T-helper 17 cell (primary cell): ENCODE measurements at regions not wholly inside any gene's neighbourhood (a gene's known extent, or its start where the extent isn't known, plus 50 kb on each side); places are given as distances from the start of the nearest gene placed in this dataset.

ENCODE experiments used
- ATAC-seq: fragments of 150-1000 bp; cut with Tn5 transposase; 2 replicates; pipeline ENCODE4 v1.10.0; 2021; ENCODE audit warnings: mild to moderate bottlenecking, moderate library complexity
- DNase-seq, 3 donors: peaks; one replicate each; pipeline versions ENCODE4 v3.0.0 to v3.0.0-alpha.2; 2020 to 2021
- H3K9me3 ChIP-seq: one replicate; pipeline ENCODE4 v1.7.0; 2013; ENCODE audit warnings: low read length, mild to moderate bottlenecking; ENCODE audit not compliant: control insufficient read depth, poor library complexity, severe bottlenecking
- H3K27ac Mint-ChIP-seq: one replicate; pipeline ENCODE4 v1.8.0; 2022; ENCODE audit warnings: mild to moderate bottlenecking, moderate library complexity, mixed read lengths
- H3K27me3 Mint-ChIP-seq: one replicate; pipeline ENCODE4 v1.8.0; 2022; ENCODE audit warnings: mixed read lengths
- H3K36me3 Mint-ChIP-seq: one replicate; pipeline ENCODE4 v1.8.0; 2022; ENCODE audit warnings: low read depth, mixed read lengths
- H3K4me1 Mint-ChIP-seq: one replicate; pipeline ENCODE4 v1.8.0; 2022; ENCODE audit warnings: mild to moderate bottlenecking, mixed read lengths
- H3K4me3 Mint-ChIP-seq: one replicate; pipeline ENCODE4 v1.8.0; 2022; ENCODE audit warnings: mild to moderate bottlenecking, moderate library complexity, mixed read lengths

DNA sequence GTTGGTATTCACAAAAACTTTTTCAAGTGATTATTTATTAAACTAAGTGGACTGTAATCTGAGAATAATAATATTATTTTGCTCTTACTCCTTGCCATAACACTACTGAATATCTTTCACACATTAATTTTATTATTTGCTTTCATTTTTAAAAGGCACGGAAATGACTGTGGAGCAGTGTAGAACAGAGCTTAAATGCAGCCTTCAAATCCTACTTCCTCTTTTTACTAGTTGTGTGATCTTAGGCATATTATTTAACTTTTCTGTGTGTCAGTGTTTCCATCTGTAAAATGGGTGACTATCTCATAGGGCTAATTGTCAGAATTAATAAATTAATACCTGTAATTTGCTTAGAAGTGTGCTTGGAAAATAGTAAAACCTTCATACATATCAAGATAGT, 55.5 kb upstream of the SLC8A1 start:
- no peaks in the 10 kb centered on the region for H3K9me3 ChIP-seq
- H3K4me3 Mint-ChIP-seq: no peak overlapping the region
- ATAC-seq (no peak), DNase-seq (no peak)
- H3K4me1 Mint-ChIP-seq: no peaks in the 10 kb centered on the region
- H3K27ac Mint-ChIP-seq: no peak overlapping the region
- no peaks in the 10 kb centered on the region for H3K36me3 Mint-ChIP-seq
- no peaks in the 10 kb centered on the region for H3K27me3 Mint-ChIP-seq

DNA sequence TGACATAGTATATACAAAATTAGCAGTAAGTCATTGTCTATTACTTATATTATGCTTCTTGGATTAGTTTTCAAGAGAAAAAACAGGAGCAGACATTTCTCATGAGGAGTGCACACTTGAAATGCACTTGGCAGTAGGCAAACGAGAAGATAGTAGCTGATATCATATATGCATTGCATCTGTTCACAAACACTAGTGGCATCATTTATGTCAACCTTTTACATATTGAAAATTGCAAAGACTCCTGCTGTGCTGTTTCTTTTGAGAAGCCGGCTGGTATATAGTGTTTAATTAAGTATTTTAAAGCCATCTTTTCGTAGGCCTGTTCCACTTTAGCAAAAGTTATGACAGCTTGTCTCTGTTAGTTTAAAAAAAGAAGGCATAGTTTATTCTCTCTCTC, 58.4 kb upstream of the SLC8A1 start:
- DNase-seq (no peak), ATAC-seq (no peak)
- no peak overlapping the region for H3K4me3 Mint-ChIP-seq
- no peaks in the 10 kb centered on the region for H3K4me1 Mint-ChIP-seq
- H3K36me3 Mint-ChIP-seq: no peaks in the 10 kb centered on the region
- no peaks in the 10 kb centered on the region for H3K27me3 Mint-ChIP-seq
- no peaks in the 10 kb centered on the region for H3K9me3 ChIP-seq
- H3K27ac Mint-ChIP-seq: no peak overlapping the region

DNA sequence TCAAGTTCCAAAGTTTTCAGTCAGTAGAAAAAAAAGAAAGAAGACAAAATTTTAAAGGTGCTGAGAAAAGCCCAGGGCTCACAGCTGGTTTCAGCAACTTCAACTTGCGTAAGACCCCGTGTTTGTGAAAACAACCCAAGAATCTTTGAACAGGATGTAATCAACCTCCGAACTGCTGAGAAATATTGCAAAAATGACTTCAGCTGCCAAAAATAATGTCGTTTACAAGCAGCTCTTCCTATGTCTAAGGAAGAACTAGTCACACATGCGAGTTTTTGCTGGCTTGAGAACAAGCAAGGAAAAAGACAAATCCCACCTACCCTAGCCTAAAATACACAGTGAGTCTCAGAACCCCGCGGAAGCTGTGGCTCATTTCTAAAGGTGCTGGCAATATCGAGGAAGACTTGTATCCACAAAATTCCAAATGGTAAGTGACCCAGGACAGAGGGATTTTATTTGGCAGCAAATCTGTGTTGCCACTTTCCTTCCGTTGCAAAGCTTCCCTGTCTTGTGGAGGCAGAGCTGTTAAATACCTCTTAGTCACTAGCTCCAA, 59.8 kb upstream of the SLC8A1 start:
- DNase-seq (no peak), ATAC-seq (no peak)
- H3K9me3 ChIP-seq: no peaks in the 10 kb centered on the region
- no peak overlapping the region for H3K4me3 Mint-ChIP-seq
- no peaks in the 10 kb centered on the region for H3K27me3 Mint-ChIP-seq
- H3K36me3 Mint-ChIP-seq: no peaks in the 10 kb centered on the region
- H3K4me1 Mint-ChIP-seq: no peaks in the 10 kb centered on the region
- no peak overlapping the region for H3K27ac Mint-ChIP-seq

GRCh38 chr2:40512256-40512655, 60.4 kb upstream of the SLC8A1 start:
- ATAC-seq: no peak
- no peaks in the 10 kb centered on the region for H3K9me3 ChIP-seq
- Mint-ChIP-seq H3K27ac (no peak overlapping the region), H3K27me3 (no peaks in the 10 kb centered on the region), H3K36me3 (no peaks in the 10 kb centered on the region), H3K4me3 (no peak overlapping the region), H3K4me1 (no peaks in the 10 kb centered on the region)
- no peak for DNase-seq

DNA sequence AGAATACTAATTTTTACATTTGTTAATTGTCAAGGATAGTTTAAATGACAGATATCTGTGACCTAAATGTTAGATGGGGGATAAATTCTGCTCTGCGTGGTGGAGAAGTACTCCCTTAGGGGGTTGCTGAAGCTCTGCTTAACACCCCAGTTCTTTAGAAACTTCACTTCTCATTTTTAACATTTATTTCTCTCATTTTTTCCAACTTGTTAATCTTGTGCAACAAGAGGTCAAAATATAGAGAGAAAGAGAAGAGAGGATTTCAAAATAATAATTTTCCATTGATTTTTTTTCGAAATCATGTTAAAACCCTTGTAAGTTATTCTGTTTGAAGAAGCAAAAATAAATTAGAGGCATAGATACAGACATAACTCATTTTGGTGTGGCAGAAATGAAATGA, 61.3 kb upstream of the SLC8A1 start:
- Mint-ChIP-seq H3K27me3 (no peaks in the 10 kb centered on the region), H3K36me3 (no peaks in the 10 kb centered on the region), H3K27ac (no peak overlapping the region), H3K4me1 (no peaks in the 10 kb centered on the region), H3K4me3 (no peak overlapping the region)
- H3K9me3 ChIP-seq: no peaks in the 10 kb centered on the region
- DNase-seq (no peak), ATAC-seq (no peak)

GRCh38 chr2:40516604-40517003, 64.7 kb upstream of the SLC8A1 start:
- Mint-ChIP-seq H3K4me1 (no peaks in the 10 kb centered on the region), H3K27ac (no peak overlapping the region), H3K27me3 (no peaks in the 10 kb centered on the region), H3K4me3 (no peak overlapping the region), H3K36me3 (no peaks in the 10 kb centered on the region)
- no peaks in the 10 kb centered on the region for H3K9me3 ChIP-seq
- DNase-seq (no peak), ATAC-seq (no peak)

GRCh38 chr2:40528564-40528963, 76.7 kb upstream of the SLC8A1 start:
- Mint-ChIP-seq H3K4me1 (no peaks in the 10 kb centered on the region), H3K27ac (no peak overlapping the region), H3K27me3 (no peaks in the 10 kb centered on the region), H3K4me3 (no peak overlapping the region), H3K36me3 (no peaks in the 10 kb centered on the region)
- no peak for ATAC-seq
- no peak for DNase-seq
- no peaks in the 10 kb centered on the region for H3K9me3 ChIP-seq

DNA sequence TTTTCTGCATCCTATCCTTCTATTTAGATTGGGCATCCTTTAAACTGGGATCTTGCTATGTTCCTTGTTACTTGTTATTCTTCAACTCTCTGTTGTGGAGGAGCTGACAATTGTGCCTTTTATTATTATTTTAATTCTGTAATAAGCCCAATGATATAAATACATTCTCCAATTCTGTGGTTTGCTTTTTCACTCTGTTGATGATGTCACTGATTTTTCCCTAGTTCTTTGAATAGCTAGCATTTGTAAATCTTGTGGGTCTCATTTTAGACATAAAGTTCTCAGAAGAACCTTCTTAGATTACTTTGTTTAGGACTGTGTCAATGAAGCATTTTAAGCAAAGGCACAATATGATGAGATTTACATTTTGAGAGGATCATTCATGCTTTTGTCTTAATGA, 79.5 kb upstream of the SLC8A1 start:
- ATAC-seq (no peak), DNase-seq (no peak)
- H3K27ac Mint-ChIP-seq: no peak overlapping the region
- H3K27me3 Mint-ChIP-seq: no peaks in the 10 kb centered on the region
- no peaks in the 10 kb centered on the region for H3K36me3 Mint-ChIP-seq
- no peaks in the 10 kb centered on the region for H3K9me3 ChIP-seq
- no peak overlapping the region for H3K4me3 Mint-ChIP-seq
- no peaks in the 10 kb centered on the region for H3K4me1 Mint-ChIP-seq

DNA sequence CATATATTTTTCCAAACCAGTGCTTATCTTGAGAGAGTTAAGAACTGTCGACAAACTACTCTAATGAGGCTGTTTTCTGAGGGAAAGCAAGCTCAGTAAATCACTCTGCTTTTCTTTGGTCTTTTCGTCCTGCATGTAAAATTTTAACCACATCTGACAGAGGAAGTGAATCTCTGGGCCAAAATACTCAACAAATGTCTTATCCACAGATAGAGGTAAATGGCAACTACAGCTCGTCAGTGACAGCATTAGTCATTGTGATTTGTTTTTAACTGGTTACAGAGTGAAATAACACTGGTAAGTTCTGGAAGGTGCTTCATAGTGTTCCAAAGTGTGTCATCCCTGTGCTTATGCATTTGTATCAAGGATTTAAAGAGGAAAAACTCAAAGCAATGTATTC, 82.6 kb upstream of the SLC8A1 start:
- H3K9me3 ChIP-seq: no peaks in the 10 kb centered on the region
- ATAC-seq (no peak), DNase-seq (no peak)
- no peaks in the 10 kb centered on the region for H3K4me1 Mint-ChIP-seq
- no peak overlapping the region for H3K4me3 Mint-ChIP-seq
- H3K27ac Mint-ChIP-seq: no peak overlapping the region
- H3K27me3 Mint-ChIP-seq: no peaks in the 10 kb centered on the region
- no peaks in the 10 kb centered on the region for H3K36me3 Mint-ChIP-seq

DNA sequence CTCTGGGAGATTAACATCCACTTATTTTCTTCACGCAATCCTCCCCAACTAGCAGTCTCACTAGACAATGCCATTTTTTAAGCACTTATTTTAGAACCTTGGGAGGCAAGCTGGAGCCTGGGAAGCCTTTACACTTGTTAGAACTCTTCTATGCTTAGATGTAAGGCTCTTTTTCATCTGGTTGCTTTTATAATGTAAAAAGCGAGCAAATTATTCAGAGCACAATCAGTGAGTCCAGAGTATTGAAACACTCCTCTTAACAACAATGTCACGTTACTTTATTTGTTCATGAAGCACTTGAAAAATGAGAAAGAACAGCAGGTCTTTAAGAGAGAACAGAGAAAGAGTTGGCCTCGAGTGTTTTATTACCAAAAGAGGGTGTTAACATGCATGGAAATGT, 84.1 kb upstream of the SLC8A1 start:
- H3K36me3 Mint-ChIP-seq: no peaks in the 10 kb centered on the region
- no peak overlapping the region for H3K27ac Mint-ChIP-seq
- ATAC-seq (no peak), DNase-seq (no peak)
- H3K4me1 Mint-ChIP-seq: no peaks in the 10 kb centered on the region
- H3K4me3 Mint-ChIP-seq: no peak overlapping the region
- no peaks in the 10 kb centered on the region for H3K27me3 Mint-ChIP-seq
- H3K9me3 ChIP-seq: no peaks in the 10 kb centered on the region

GRCh38 chr2:40540026-40540425, 88.1 kb upstream of the SLC8A1 start:
- Mint-ChIP-seq H3K4me1 (no peaks in the 10 kb centered on the region), H3K27ac (no peak overlapping the region), H3K27me3 (no peaks in the 10 kb centered on the region)

GRCh38 chr2:40543381-40543780, 91.5 kb upstream of the SLC8A1 start:
- Mint-ChIP-seq H3K27ac (no peak overlapping the region), H3K27me3 (no peaks in the 10 kb centered on the region), H3K36me3 (no peaks in the 10 kb centered on the region), H3K4me1 (no peaks in the 10 kb centered on the region), H3K4me3 (no peak overlapping the region)
- ATAC-seq (no peak), DNase-seq (no peak)
- no peaks in the 10 kb centered on the region for H3K9me3 ChIP-seq

More at GRCh38 chr2:40540026-40540425, 88.1 kb upstream of the SLC8A1 start:
- H3K36me3 Mint-ChIP-seq: no peaks in the 10 kb centered on the region
- no peaks in the 10 kb centered on the region for H3K9me3 ChIP-seq
- no peak overlapping the region for H3K4me3 Mint-ChIP-seq
- no peak for ATAC-seq
- DNase-seq: no peak

DNA sequence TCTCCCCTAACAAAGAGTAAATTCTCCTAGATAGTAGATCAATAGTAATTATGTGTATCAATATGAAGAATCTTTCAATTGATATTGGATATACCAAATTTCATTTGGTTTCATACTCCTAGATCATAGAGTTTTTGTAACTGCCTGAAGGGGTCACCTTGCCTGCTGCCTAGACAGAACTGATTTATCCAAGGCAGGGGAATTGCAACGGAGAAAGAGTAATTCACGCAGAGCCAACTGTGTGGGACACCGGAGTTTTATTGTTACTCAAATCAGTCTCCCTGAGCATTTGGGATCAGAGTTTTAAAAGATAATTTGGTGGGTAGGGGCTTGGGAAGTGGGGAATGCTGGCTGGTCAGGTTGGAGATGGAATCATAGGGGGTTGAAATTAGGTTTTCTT, 92.2 kb upstream of the SLC8A1 start:
- no peak overlapping the region for H3K4me3 Mint-ChIP-seq
- no peak overlapping the region for H3K27ac Mint-ChIP-seq
- no peaks in the 10 kb centered on the region for H3K4me1 Mint-ChIP-seq
- no peaks in the 10 kb centered on the region for H3K9me3 ChIP-seq
- no peak for DNase-seq
- no peaks in the 10 kb centered on the region for H3K36me3 Mint-ChIP-seq
- ATAC-seq: no peak
- no peaks in the 10 kb centered on the region for H3K27me3 Mint-ChIP-seq

DNA sequence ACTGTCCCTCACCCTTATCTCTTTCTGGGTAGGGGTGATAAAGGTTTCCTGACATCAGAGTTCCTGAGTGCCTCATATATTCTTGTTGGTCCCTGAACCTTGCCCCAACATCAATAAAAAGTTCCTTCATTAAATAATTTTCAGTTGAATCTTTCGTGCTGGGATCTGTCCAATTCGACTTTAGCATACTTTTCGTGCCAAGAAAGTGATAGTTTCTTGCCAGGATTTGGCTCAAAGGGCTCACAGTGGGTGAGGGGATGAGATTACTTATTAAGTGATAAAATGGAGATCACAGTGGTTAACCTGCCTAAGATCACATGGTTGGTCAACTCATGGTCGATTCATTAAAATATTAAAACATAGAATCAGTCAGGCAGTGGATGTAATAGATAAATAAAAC, 93.8 kb upstream of the SLC8A1 start:
- ATAC-seq (no peak), DNase-seq (no peak)
- Mint-ChIP-seq H3K4me1 (no peaks in the 10 kb centered on the region), H3K27me3 (no peaks in the 10 kb centered on the region), H3K4me3 (no peak overlapping the region), H3K36me3 (no peaks in the 10 kb centered on the region), H3K27ac (no peak overlapping the region)
- H3K9me3 ChIP-seq: no peaks in the 10 kb centered on the region
